ENCODE measurements at regions not wholly inside any gene's neighbourhood (a gene's known extent, or its start where the extent isn't known, plus 50 kb on each side); places are given as distances from the start of the nearest gene placed in this dataset.

DNA sequence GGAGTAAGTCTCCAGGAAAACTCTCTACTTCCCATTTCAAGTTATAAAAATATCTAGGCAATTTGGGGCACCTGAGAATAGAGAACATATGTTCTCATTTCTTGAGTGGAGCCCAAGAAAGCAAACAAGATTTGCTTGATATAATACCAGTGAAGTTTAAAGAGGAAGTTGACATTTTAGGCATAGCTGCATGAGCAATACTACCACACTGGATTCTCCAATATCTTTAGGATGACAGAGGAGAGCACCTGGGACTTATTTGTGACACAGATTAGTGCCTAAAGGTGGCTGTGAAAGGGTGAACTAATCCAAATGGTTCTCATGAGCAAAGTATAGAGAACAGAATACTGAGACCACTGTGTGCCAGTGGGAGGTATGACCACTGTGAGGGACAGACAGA is 423.5 kb upstream of the RIOK2 start:
- FAIRE-seq = no peak

GRCh38 chr5:97608501-97608900 is 425.5 kb upstream of the RIOK2 start:
- FAIRE-seq = no peak

DNA sequence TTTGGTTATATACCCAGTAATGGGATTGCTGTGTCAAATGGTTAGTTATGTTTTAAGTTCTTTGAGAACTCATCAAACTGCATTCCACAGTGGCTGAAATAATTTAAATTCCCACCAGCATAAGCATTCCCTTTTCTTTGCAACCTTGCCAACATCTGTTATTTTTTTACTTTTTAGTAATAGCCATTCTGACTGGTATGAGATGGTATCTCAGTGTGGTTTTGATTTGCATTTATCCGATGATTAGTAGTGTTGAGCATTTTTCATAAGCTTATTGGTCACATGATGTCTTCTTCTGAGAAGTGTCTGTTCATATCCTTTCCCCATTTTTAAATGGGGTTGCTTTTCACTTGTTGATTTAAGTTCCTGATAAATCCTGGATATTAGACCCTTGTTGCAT is 435.7 kb upstream of the RIOK2 start:
- no peak for FAIRE-seq

- no peak for FAIRE-seq
Observed at GRCh38 chr5:97623441-97623840, 440.4 kb upstream of the RIOK2 start.

DNA sequence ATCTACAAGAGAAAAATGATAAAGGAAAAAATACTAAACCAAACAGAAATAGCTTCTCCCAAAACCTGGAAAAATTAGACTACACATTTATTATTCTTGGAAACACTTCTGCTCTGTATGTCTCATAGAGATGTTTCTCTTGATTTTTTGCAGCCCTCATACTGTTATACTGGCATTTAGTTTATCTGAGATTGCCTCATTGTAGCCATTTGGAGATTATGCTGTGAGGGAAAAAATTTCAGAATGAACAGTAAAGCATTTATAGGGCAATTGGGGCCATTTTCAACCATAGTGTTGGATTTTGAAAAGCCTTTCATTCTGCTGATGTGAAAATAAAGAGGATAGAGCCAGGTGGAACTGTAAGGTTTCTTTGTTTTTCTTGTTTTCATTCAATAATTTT is 441.8 kb upstream of the RIOK2 start:
- no peak for FAIRE-seq

DNA sequence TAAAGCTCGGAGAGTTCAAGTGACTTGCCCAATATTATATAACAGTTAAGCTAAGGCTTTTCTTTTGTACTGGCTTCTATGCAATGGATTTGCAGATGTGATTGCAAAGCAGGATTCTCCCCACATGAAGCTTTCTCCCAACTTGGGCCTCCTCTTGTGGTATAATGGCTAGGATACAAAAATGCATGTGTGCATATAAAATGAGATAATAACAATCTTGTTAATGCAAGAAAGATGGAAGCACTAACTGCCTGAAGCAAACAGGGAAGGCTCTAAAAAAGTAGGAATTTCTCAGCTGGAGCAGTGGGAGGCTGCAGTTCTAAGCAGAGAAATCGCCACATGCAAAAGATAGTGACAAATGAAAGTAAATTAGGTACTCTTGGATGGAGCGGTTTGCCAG is 444.2 kb upstream of the RIOK2 start:
- no peak for FAIRE-seq

DNA sequence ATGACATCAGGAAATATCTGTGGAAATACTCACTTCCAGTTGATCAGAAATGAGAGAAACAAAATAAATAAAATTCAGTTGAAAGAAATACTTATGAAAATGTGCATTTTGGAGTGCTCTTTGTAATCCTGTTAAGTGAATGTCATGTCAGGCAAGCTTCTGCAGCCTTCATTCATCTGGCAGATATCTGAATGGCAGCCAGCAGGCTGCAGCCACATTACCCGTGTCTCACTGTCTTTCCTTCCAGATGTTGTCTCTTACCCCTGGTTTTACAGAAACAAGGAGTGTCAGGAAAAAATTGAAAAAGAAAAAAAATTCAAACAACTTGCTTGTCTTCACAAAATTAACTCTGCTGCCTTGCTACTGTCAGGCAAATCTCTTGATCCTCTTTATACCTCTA is 445.0 kb upstream of the RIOK2 start:
- FAIRE-seq = no peak

DNA sequence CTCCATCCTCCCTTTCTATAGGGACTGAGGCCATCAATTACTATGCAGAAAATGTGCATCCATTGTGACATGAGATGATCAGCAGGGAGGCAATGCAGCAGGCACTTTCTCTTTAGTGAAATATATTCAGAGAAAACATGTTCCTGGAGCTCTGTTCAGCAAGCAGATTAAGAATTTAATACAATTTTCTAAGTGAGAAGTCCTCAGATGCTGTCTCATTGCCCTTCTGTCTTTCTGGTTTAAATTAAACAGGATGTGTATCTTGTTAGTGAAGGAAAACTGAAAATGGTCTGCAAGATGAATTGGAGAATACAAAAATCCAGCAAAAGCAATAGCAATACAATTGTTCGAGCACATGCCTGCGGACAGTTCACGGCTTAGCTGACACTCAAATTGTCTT is 445.8 kb upstream of the RIOK2 start:
- no peak for FAIRE-seq

DNA sequence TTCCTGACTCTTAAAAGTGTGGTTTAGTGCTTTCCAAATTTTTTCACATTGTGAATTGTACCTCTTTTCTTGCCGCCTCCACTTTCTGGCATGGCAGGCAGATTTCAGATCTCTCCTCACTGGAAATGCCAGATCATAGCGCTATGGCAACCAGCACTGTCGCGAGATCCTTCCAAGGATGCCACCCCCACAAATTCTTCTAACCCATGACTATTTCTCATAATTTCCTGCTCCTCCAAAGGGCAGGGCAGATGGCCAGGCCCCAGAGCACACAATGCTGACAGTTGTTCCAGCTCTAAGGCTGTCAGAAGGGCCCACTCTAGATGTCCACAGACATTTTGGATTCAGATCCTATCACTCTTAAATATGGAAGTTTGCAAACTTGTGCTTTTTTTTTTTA is 446.2 kb upstream of the RIOK2 start:
- no peak for FAIRE-seq

DNA sequence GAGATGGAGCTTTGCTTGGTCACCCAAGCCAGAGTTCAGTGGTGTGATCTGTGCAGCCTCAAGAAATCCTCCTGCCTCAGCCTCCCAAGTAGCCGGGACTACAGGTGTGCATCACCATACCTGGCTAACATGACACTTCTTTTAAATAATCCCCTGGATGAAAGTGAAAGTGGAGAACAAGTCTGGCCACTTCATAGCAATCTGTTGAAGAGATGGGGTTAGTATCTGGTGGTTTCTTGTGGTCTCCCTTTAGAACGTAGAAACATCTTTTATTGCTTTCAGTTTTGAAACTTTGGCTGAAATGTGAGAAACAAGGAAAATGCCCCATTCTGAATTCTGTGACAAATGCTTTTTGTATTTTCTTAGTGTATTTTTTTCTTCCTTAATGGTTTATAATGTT is 452.5 kb upstream of the RIOK2 start:
- FAIRE-seq = no peak

DNA sequence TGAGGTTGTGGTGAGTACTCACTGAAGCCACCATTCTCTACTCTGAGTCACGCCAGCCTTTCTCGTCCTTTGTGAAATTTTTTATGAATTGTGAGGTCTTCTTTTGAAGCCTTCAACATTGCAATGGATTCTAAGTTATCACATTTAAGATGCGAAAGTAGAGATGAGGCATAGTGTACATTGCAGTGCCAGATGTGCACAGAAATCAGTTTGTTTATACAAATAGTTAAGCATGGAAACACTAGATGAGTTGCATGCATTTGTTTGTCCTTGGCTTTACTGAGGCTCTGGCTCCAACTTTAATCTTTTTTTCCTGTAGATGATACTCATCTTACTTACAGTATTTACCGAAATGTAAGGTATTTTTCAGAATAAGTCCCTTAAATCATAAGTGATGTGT is 453.7 kb upstream of the RIOK2 start:
- no peak for FAIRE-seq

- no peak for FAIRE-seq
Observed at GRCh38 chr5:97641081-97641480, 458.0 kb upstream of the RIOK2 start.

DNA sequence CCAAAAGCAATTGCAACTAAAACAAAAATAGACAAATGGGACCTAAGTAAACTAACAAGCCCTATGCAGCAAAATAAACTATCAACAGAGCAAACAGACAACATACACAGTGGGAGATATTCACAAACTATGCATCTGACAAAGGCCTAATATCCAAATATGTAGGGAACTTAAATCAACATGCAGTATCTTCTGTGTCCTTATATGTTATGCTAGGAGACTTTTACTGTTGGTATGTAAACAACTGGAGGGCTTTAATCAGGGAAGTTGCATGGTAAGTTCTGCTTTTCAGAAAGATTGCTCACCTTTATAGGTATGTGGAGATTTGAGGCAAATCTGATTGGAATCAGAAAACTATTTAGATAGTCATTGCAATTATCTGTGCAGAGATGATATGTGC is 461.2 kb upstream of the RIOK2 start:
- FAIRE-seq = no peak

- no peak for FAIRE-seq
Observed at GRCh38 chr5:97644896-97645295, 461.8 kb upstream of the RIOK2 start.

DNA sequence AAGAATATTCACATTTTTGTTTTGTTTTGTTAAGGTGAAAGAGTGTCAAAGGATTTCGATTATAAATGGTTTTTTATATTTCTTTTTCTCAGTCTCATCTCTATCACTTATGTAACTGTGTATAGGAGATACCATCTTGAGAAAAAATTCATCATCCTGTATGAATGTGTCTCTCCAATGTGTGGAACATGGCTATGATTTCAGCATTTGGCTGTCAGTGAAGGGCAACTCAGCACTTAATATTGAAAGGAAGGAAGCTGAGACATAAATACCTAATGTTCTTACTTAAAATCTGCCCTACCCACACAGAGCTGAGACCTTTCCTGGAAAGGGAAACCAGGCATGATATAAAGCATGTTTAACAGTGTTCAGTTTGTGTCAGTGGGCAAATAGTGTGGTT is 474.2 kb upstream of the RIOK2 start:
- no peak for FAIRE-seq

DNA sequence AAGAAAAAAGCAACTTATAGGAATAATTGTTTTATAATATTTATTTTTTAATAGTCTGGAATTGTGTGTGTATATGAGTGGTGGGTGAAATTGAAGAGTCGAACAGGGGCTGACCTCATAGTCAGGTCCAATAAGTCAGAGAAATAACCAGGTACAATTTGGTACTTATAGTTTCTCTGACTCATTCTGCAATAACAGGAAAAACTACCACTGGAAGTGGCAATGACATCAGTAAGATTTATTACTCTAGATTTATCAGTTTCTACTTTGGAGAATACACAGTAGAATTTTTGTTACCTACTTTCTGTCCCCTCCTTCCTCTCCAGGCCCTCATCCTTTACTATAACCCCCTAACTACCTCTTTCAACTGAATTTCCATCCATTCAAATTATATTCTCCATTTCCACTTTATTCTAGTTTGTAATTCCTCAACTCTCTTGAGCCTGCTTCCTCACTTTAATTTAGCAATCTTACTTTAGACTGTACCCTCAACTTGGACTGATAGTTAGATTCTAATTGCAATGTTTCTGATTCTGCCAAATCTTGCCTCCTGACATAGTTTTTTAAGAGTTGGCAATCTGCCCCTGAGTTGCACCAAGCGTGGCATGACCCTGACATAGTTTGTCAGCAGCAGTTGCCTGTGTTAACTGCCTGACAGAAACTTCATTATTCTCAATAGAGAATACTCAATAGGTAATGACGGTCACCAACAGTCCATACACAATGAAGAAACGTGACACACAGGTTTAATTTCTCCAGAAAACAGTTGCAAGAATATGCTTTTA is 475.3 kb upstream of the RIOK2 start:
- FAIRE-seq = no peak

DNA sequence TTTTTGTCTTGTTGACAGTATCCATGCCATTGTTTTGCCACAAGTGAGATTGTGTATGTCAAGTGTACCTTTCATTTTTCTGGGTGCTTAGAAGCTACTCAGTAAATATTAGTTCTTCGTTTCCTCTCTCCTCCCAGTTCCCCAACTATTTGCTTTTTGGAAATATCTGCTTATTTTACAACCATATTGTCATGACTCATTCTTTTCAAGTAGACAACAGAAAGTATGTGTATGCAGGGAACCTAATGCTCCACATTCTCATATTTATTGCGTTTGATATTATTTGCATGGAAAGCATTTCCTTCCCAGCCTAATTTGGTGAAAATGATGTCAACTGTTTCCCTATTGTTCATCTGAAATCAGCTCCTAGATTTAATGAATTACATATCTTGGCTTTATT is 483.7 kb upstream of the RIOK2 start:
- no peak for FAIRE-seq

- no peak for FAIRE-seq
Observed at GRCh38 chr5:97670447-97670846, 487.4 kb upstream of the RIOK2 start.

DNA sequence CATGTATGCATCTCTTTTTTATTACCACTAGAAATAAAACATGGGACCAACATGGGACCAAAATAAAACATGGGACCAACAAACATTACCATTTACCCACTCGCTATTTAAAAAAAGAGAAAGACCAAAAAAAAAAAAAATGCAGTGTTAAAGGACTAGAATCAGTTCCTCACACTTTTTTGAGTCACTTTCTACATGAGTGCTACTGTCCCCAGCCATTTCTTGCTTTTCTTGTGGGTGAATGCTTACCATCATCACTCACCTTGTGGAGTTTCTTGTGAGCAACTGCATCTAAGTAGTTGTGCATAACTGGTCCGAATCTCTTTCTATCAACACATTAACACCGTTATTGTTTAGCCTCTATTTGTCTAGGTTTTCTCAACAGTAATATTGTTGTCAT is 493.6 kb upstream of the RIOK2 start:
- no peak for FAIRE-seq

DNA sequence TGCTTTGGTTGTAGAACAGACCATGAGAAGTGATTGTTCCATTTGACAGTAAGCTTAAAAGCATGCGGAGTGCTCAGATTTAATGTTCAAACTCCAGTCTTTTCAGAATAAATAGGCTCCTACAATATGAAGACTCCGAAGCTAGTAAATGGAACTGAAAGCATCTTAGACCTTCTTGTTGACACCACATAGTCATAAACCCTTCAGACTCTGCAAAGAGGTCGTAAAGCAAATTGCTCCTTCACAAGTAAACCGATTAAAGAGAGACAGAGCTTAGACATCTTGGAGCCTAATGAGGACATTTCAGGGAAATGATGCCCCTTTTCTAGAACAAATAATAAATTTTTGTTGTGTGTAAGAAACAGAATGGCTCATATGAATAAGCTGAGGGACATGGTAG is 511.0 kb upstream of the RIOK2 start:
- FAIRE-seq = no peak

- FAIRE-seq = no peak
Observed at GRCh38 chr5:97714424-97714823, 531.4 kb upstream of the RIOK2 start.

DNA sequence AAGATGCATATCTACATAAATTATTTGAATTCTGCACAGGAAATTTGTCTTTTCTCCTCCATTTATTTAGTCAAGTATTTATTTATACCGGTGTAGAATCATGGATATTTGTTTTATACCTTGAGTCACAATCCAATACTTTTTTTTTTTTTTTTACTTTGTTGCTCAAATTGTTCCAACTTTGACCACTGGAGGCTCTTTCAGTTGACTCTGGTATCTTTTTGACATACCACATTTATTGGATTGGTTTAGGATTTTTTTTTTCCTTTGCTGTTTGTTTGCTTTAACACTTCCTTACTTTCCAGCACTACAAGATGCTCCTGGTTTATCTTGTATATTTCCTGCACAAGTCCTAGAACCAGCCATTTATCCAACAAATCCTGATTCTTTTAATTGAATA is 543.1 kb upstream of the RIOK2 start:
- FAIRE-seq = no peak

GRCh38 chr5:97728920-97729319 is 545.9 kb upstream of the RIOK2 start:
- no peak for FAIRE-seq

DNA sequence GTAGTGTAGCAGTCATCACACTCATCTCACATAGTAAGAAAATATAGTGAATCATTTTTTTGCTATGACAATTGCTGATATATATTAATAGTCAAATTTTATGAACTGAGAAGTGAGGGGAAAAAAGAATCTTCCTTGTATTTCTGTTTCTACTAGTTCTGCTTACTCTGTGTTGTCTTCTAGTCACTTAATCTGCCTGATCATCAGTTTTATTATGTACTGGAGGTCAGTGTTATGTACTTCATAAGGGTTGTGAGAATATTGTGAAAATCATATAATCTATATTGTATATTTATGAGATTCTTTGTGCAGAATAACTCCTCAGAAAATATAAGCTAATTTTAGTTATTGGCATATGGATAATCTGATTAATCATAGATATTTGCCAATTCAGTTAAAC is 546.9 kb upstream of the RIOK2 start:
- FAIRE-seq = no peak

- FAIRE-seq = no peak
Observed at GRCh38 chr5:97735209-97735608, 552.2 kb upstream of the RIOK2 start.

DNA sequence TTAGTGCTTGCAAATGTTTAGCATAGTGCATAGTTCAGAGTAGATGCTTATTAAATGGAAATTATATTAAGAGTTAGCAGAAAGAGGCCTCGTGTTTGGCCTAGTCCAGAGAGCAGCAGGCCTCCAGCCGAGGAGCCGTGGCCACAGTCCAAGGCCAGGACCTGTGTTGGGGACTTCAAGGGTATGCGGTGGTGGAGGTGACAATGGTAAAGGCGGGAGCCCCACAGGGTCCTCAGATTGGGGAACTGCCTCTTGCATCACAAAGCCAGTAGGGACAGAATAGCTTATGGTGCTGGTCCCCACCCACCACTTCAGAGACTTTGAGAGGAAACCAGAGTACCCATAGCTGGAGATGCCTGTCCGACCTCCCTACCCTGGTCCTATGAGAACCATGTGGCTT is 554.6 kb upstream of the RIOK2 start:
- no peak for FAIRE-seq

Data from A204.1 (cell line).